Stimulated activated naive B cell treated with anti-CD40 and anti-IgM and Interleukin-4, amounts not matched to agents 10 μg/mL and 1 μg/mL and 100 μg/mL, for 72 hours (primary cell): ENCODE measurements at regions not wholly inside any gene's neighbourhood (a gene's known extent, or its start where the extent isn't known, plus 50 kb on each side); places are given as distances from the start of the nearest gene placed in this dataset.

Source experiments
- ATAC-seq, 2 donors: fragments of 150-1000 bp; cut with Tn5 transposase; replicated peaks; 2 replicates each; pipeline ENCODE4 v1.10.0; 2021; ENCODE audit warnings: moderate library complexity in 1 of 2
- DNase-seq: peaks from one replicate; pipeline ENCODE4 v3.0.0; 2021
- H3K27ac Mint-ChIP-seq: one replicate; pipeline ENCODE4 v1.8.0; 2022; ENCODE audit warnings: mild to moderate bottlenecking, mixed read lengths
- H3K27me3 Mint-ChIP-seq, 2 donors: one replicate each; pipeline ENCODE4 v1.8.0; 2022; ENCODE audit warnings: mixed read lengths in 2 of 2
- H3K36me3 Mint-ChIP-seq, 2 donors: one replicate each; pipeline ENCODE4 v1.8.0; 2022; ENCODE audit warnings: mixed read lengths in 2 of 2, mild to moderate bottlenecking in 1 of 2
- H3K4me1 Mint-ChIP-seq, 2 donors: one replicate each; pipeline ENCODE4 v1.8.0; 2022; ENCODE audit warnings: mixed read lengths in 2 of 2, mild to moderate bottlenecking in 1 of 2
- H3K4me3 Mint-ChIP-seq, 2 donors: one replicate each; pipeline ENCODE4 v1.8.0; 2022; ENCODE audit warnings: mild to moderate bottlenecking in 2 of 2, mixed read lengths in 2 of 2, moderate library complexity in 1 of 2
- H3K9me3 Mint-ChIP-seq, 2 donors: one replicate each; pipeline ENCODE4 v1.8.0; 2022; ENCODE audit warnings: mixed read lengths in 2 of 2, mild to moderate bottlenecking in 1 of 2

DNA sequence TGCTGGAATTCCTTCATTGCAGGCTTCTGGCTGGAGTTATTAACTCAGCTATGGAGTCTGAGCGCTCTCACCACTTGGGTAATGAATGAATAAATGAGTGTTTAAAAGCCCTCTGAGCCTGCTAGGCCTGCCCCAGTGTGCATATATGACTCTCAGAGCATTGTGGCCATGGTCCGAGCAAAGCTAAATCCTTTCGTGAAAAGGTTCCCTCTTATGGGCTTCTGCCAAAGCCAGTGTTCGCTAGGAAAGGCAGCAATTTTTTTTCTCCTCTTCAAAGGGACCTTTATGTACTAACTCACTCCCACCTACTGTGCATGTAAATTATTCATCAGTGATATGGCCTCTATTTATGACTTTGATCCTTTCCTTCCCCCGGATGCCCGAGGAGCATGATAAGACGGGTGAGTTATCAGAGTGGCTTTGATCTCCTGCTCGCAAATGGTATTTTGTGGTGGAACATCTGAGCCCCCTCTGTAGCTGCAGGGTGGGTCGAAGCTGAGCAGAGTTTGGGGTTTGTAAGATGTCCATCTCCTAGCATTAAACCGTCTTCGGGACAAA is 88.6 kb downstream of the LINC00237 start:
- Mint-ChIP-seq H3K4me3 (no peak overlapping the region), H3K9me3 (no peaks in the 10 kb centered on the region), H3K4me1 (peaks cover 0 to 3% of the 10 kb centered on the region in 2 donors), H3K27ac (no peak overlapping the region), H3K36me3 (no peaks in the 10 kb centered on the region), H3K27me3 (peaks cover 42 to 46% of the 10 kb centered on the region in 2 donors)
- no peak for DNase-seq
- no peak for ATAC-seq

DNA sequence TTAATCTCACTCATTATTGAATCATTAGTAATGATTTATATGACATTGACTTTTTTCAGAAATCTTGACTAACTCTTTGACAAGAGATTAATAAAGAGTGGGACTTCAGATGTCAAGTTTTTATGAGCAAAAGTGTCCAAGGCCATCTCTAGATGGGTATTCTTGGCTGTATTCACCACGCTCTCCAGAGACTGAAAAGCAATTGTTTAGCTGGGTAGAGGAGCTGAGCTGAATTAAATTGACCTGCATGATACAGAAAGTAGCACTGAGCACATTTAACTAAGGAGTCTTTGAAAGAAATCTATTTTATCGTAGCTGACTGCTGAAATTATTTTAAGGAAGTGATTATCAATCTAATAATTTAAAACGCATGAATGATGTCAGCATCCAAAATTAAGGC is 89.4 kb downstream of the LINC00237 start:
- H3K27me3 Mint-ChIP-seq: peaks cover 50 to 54% of the 10 kb centered on the region in 2 donors
- no peaks in the 10 kb centered on the region for H3K9me3 Mint-ChIP-seq
- ATAC-seq: no peak

GRCh38 chr20:21014528-21014927 is 91.6 kb downstream of the LINC00237 start:
- Mint-ChIP-seq H3K9me3 (peaks cover 0 to 1% of the 10 kb centered on the region in 2 donors), H3K27me3 (peaks cover 34 to 38% of the 10 kb centered on the region in 2 donors), H3K36me3 (no peaks in the 10 kb centered on the region), H3K4me1 (no peaks in the 10 kb centered on the region), H3K27ac (no peak overlapping the region), H3K4me3 (no peak overlapping the region)
- no peak for ATAC-seq
- DNase-seq: no peak

More for the DNA sequence above, 89.4 kb downstream of the LINC00237 start:
- DNase-seq: no peak
- Mint-ChIP-seq H3K4me3 (no peak overlapping the region), H3K4me1 (peaks cover 0 to 3% of the 10 kb centered on the region in 2 donors), H3K36me3 (no peaks in the 10 kb centered on the region), H3K27ac (no peak overlapping the region)

DNA sequence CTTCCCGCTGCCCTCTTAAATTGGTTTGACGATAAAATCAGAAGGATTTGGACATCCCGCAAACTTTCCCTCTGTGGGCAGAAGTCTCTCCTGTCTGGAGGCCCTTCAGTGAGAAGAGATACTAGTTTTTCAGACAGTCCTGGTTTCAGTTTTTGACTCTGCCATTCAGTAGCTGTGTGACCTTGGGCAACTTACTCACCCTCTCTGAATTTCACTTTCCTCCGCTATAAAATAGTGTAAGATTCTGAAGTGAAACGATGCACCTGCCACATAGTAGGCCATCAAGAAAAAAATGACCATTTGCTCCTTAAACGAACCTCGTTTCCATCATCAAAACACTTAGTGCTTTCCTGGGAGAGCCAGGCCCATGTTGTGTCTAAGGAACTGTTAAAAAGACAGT is 97.2 kb downstream of the LINC00237 start:
- H3K4me1 Mint-ChIP-seq: no peaks in the 10 kb centered on the region
- H3K4me3 Mint-ChIP-seq: no peak overlapping the region
- DNase-seq: no peak
- peaks cover 15 to 16% of the 10 kb centered on the region in 2 donors for H3K27me3 Mint-ChIP-seq
- H3K36me3 Mint-ChIP-seq: no peaks in the 10 kb centered on the region
- peaks cover 0 to 1% of the 10 kb centered on the region in 2 donors for H3K9me3 Mint-ChIP-seq
- no peak for ATAC-seq
- H3K27ac Mint-ChIP-seq: no peak overlapping the region

DNA sequence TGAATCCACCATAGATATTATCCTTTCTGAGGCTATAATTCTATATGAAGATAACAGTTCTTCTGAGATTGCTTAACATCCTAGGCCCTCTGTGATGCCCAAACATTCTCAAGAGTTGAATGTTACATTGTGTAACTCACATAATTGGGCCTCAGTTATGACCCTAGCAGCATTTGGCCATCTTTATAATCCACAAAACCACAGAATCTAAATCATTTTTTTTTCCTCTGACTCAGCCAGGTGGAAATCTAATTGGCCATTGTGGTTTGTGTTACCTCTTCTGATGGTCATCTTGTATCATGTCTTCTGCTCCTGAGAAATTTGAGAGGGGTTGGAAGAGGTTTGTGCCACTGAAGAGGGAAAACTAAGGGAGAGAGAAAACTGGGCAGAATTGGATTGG is 99.5 kb downstream of the LINC00237 start:
- H3K27ac Mint-ChIP-seq: no peak overlapping the region
- H3K4me3 Mint-ChIP-seq: no peak overlapping the region
- H3K4me1 Mint-ChIP-seq: no peaks in the 10 kb centered on the region
- H3K27me3 Mint-ChIP-seq: peaks cover under 1 to 5% of the 10 kb centered on the region in 2 donors
- peaks cover 0 to 1% of the 10 kb centered on the region in 2 donors for H3K9me3 Mint-ChIP-seq
- DNase-seq: no peak
- ATAC-seq: no peak
- no peaks in the 10 kb centered on the region for H3K36me3 Mint-ChIP-seq

GRCh38 chr20:21004386-21005076 is 101.6 kb downstream of the LINC00237 start:
- DNase-seq (no peak), ATAC-seq (no peak)
- Mint-ChIP-seq H3K4me3 (no peak overlapping the region), H3K4me1 (no peaks in the 10 kb centered on the region), H3K27me3 (peaks cover 5 to 6% of the 10 kb centered on the region in 2 donors), H3K27ac (no peak overlapping the region), H3K9me3 (no peaks in the 10 kb centered on the region), H3K36me3 (no peaks in the 10 kb centered on the region)

- ATAC-seq: no peak
- no peak for DNase-seq
- H3K27ac Mint-ChIP-seq: no peak overlapping the region
These were observed 102.3 kb downstream of the LINC00237 start for GRCh38 chr20:21003902-21004301.

GRCh38 chr20:21002486-21002885 is 103.7 kb downstream of the LINC00237 start:
- Mint-ChIP-seq H3K27ac (no peak overlapping the region), H3K4me3 (no peak overlapping the region), H3K27me3 (peaks cover 5 to 11% of the 10 kb centered on the region in 2 donors), H3K4me1 (no peaks in the 10 kb centered on the region), H3K9me3 (no peaks in the 10 kb centered on the region), H3K36me3 (no peaks in the 10 kb centered on the region)
- DNase-seq (no peak), ATAC-seq (no peak)

More at GRCh38 chr20:21003902-21004301, 102.3 kb downstream of the LINC00237 start:
- no peaks in the 10 kb centered on the region for H3K9me3 Mint-ChIP-seq
- H3K4me3 Mint-ChIP-seq: no peak overlapping the region
- peaks cover 5 to 10% of the 10 kb centered on the region in 2 donors for H3K27me3 Mint-ChIP-seq
- H3K36me3 Mint-ChIP-seq: no peaks in the 10 kb centered on the region
- H3K4me1 Mint-ChIP-seq: no peaks in the 10 kb centered on the region

DNA sequence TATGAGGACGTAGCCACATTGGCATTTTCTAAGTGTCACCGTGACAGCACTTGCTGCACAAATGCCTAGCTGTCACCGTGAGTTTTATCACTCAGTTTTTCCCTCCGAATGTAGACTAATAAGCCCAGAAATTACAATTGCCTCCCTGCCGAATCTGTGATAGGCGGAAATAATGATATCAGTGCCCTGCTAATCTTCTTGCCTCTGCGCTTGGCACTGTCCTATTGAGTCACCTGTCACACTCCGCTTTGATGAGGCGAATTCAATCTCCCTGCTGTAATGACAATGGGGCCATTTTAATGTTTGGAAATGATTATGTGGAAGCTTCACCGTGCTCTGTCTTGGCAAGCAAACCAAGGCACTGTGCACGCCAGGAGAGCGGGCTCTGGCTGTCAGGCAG is 112.8 kb downstream of the LINC00237 start:
- DNase-seq (no peak), ATAC-seq (no peak)
- Mint-ChIP-seq H3K27me3 (peaks cover 11% of the 10 kb centered on the region in 2 donors), H3K4me3 (no peak overlapping the region), H3K9me3 (no peaks in the 10 kb centered on the region), H3K27ac (no peak overlapping the region), H3K36me3 (no peaks in the 10 kb centered on the region), H3K4me1 (no peaks in the 10 kb centered on the region)

- ATAC-seq: no peak
- Mint-ChIP-seq H3K27me3 (peaks cover 11% of the 10 kb centered on the region in 2 donors), H3K27ac (no peak overlapping the region), H3K36me3 (no peaks in the 10 kb centered on the region), H3K4me1 (no peaks in the 10 kb centered on the region), H3K4me3 (no peak overlapping the region), H3K9me3 (no peaks in the 10 kb centered on the region)
- DNase-seq: no peak
These were observed 113.3 kb downstream of the LINC00237 start for GRCh38 chr20:20992686-20993360.

DNA sequence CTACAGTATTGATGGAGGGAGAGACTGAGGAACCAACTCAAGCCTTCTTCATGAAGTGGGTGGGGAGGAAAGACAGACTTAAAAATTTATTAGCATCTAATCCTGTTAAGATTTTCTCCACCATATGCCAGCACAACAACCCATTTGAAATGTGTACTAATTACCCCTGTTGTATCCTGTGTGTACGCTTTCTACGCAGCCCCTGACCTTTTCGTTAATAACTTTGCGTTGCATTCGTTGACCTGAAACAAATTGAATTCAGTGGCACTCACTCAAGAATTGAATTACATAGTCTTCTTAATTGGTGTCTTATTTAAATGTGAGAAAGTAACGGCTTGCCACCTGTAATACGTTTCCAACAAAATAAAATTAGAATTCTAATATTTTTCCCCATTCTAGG is 113.9 kb downstream of the LINC00237 start:
- Mint-ChIP-seq H3K4me3 (no peak overlapping the region), H3K4me1 (no peaks in the 10 kb centered on the region), H3K27me3 (peaks cover 11 to 16% of the 10 kb centered on the region in 2 donors), H3K9me3 (no peaks in the 10 kb centered on the region), H3K27ac (no peak overlapping the region), H3K36me3 (no peaks in the 10 kb centered on the region)
- no peak for ATAC-seq
- no peak for DNase-seq

DNA sequence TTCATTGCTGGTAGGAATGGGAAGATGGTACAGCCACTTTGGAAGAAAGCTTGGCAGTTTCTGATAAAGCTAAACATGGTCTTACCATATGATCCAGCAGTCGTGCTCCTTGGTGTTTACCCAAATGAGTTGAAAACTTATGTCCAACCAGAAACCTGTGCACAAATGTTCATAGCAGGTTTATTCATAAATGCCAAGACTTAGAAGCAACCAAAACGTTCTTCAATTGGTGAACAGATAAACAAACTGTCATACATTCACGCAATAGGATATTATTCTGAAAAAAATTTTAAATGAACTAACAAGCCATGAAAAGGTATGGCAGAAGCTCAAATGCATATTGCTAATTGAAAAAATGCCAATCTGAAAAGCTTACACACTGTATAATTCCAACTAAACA is 117.1 kb downstream of the LINC00237 start:
- no peaks in the 10 kb centered on the region for H3K9me3 Mint-ChIP-seq

DNA sequence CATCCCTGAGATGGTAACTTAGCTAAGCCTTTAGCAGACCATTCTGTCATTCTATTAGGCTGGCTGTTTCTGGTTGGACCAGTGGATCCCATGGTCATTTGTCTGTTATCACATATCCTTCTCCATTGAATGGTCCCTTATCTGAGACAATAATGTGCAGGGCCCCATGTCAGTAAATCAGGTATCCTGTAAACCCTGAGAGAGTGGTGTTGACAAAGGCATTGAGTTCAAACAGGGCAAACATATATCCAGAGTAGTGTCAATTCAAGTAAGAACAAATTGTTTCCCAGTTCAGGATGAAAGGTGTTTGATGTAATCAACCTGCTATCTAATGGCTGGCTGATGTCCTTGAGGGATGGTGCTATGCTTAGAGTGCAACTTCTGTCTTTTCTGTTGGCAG is 126.2 kb downstream of the LINC00237 start:
- Mint-ChIP-seq H3K36me3 (no peaks in the 10 kb centered on the region), H3K4me1 (no peaks in the 10 kb centered on the region), H3K4me3 (no peak overlapping the region), H3K9me3 (peaks cover 6 to 14% of the 10 kb centered on the region in 2 donors), H3K27ac (no peak overlapping the region), H3K27me3 (peaks cover 3 to 11% of the 10 kb centered on the region in 2 donors)
- no peak for DNase-seq
- ATAC-seq: no peak

More for the DNA sequence above, 117.1 kb downstream of the LINC00237 start:
- Mint-ChIP-seq H3K4me1 (no peaks in the 10 kb centered on the region), H3K27ac (no peak overlapping the region), H3K27me3 (peaks cover 11 to 14% of the 10 kb centered on the region in 2 donors), H3K36me3 (no peaks in the 10 kb centered on the region), H3K4me3 (no peak overlapping the region)
- ATAC-seq: no peak
- DNase-seq: no peak

- DNase-seq (no peak), ATAC-seq (no peak)
- peaks cover 10 to 14% of the 10 kb centered on the region in 2 donors for H3K9me3 Mint-ChIP-seq
- H3K36me3 Mint-ChIP-seq: no peaks in the 10 kb centered on the region
- no peak overlapping the region for H3K4me3 Mint-ChIP-seq
- H3K27me3 Mint-ChIP-seq: peaks cover 4 to 11% of the 10 kb centered on the region in 2 donors
- H3K4me1 Mint-ChIP-seq: no peaks in the 10 kb centered on the region
- no peak overlapping the region for H3K27ac Mint-ChIP-seq
These were observed 128.4 kb downstream of the LINC00237 start for GRCh38 chr20:20977786-20978185.

DNA sequence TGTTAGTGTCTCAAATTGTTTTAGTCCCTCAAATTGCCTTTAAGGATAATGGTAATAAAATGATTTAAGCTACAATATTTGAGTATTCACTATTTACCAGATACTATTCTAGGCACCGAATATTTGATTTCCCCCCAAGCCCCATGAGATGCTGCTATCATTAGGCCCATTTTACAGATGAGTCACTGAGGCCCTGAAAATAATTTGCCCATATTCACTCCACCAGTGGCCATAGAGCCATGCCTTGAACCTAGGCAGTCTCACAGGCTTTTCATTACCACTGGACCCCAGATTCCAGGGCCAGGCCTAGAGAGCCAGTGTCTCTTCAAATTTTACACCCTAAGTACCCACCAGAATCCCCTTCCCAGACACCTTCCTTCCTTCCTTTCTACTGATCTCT is 133.7 kb downstream of the LINC00237 start:
- no peak for ATAC-seq
- no peaks in the 10 kb centered on the region for H3K4me1 Mint-ChIP-seq
- peaks cover 0 to 9% of the 10 kb centered on the region in 2 donors for H3K9me3 Mint-ChIP-seq
- DNase-seq: no peak
- peaks cover 5 to 12% of the 10 kb centered on the region in 2 donors for H3K27me3 Mint-ChIP-seq
- no peaks in the 10 kb centered on the region for H3K36me3 Mint-ChIP-seq
- no peak overlapping the region for H3K4me3 Mint-ChIP-seq
- H3K27ac Mint-ChIP-seq: no peak overlapping the region
